Thyroid gland (tissue), 4 donors: ENCODE measurements at regions not wholly inside any gene's neighbourhood (a gene's known extent, or its start where the extent isn't known, plus 50 kb on each side); places are given as distances from the start of the nearest gene placed in this dataset.

Experiments used
- DNase-seq, 2 donors: peaks; one replicate each; pipeline ENCODE4 v3.0.0-alpha.2; 2019
- H3K27ac ChIP-seq, 3 donors: fragments of 200-600 bp; sonication (generic); 1 replicate in 2 of 3; 2 replicates in 1 of 3; pipeline ENCODE4 v1.5.1; 2016 to 2019; ENCODE audit warnings: mild to moderate bottlenecking in 1 of 3, moderate library complexity in 1 of 3
- H3K27me3 ChIP-seq: fragments of 200-600 bp; sonication (generic); one replicate; pipeline ENCODE4 v1.5.1; 2019
- H3K36me3 ChIP-seq, 2 donors: fragments of 200-600 bp; sonication (generic); one replicate each; pipeline ENCODE4 v1.5.1; 2016 to 2019
- H3K4me1 ChIP-seq, 2 donors: fragments of 200-600 bp; sonication (generic); one replicate each; pipeline ENCODE4 v1.5.1; 2017 to 2019
- H3K4me3 ChIP-seq, 3 donors: fragments of 200-600 bp; sonication (generic); replicated peaks in 1 of 3; 1 replicate in 2 of 3; 2 replicates in 1 of 3; pipeline ENCODE4 v1.5.1; 2016; ENCODE audit warnings: mild to moderate bottlenecking in 1 of 3
- H3K9me3 ChIP-seq: fragments of 200-600 bp; sonication (generic); one replicate; pipeline ENCODE4 v1.5.1; 2017
- CTCF ChIP-seq, 6 experiments: fragments of 200-600 bp in 3 of 6; fragments of 450-650 bp in 3 of 6; sonication (generic) in 3 of 6; IDR thresholded peaks; one replicate each; pipeline ENCODE4 v1.5.1; 2016 to 2019; ENCODE audit warnings: antibody characterized with exemption in 6 of 6, mild to moderate bottlenecking in 2 of 6, inconsistent platforms in 1 of 6, moderate library complexity in 1 of 6
- POLR2A ChIP-seq, 2 donors: fragments of 450-650 bp; IDR thresholded peaks; one replicate each; pipeline ENCODE4 v1.6.1; 2017; ENCODE audit warnings: antibody characterized with exemption in 2 of 2, mild to moderate bottlenecking in 2 of 2, moderate library complexity in 1 of 2
- WGBS, 2 donors: methylation state at CpG; one replicate each; pipeline ENCODE4 v1.1.5; 2017; 5-methylcytosine and 5-hydroxymethylcytosine counted together
- intact Hi-C: fragments of 100-400 bp; cut with DNase I; formaldehyde crosslinking; loops from one replicate; pipeline ENCODE4 v1.15.1; 2023

- Histone ChIP-seq H3K4me3 (no peak overlapping the region), H3K36me3 (no peaks in the 10 kb centered on the region), H3K27me3 (no peaks in the 10 kb centered on the region), H3K27ac (no peak overlapping the region), H3K9me3 (no peaks in the 10 kb centered on the region), H3K4me1 (no peaks in the 10 kb centered on the region)
- intact Hi-C loops, result no loop called here
- TF ChIP-seq CTCF (IDR thresholded peaks at IDR 0.05) (no peak), POLR2A (IDR thresholded peaks at IDR 0.05) (no peak)
- WGBS, 2 donors, result 90 to 96% methylated on average over 2 of the region's 2 CpGs
- DNase-seq, result no peak
Observed at GRCh38 chr2:56565143-56565542, 381.4 kb downstream of the CCDC85A start.

- no peak overlapping the region for H3K27ac ChIP-seq
- intact Hi-C loops, result no loop called here
- no peak for TF ChIP-seq CTCF (IDR thresholded peaks at IDR 0.05)
- no peak for TF ChIP-seq POLR2A (IDR thresholded peaks at IDR 0.05)
- H3K27me3 ChIP-seq, result no peaks in the 10 kb centered on the region
- no peaks in the 10 kb centered on the region for H3K36me3 ChIP-seq
- no peak for DNase-seq
- H3K4me1 ChIP-seq, result no peaks in the 10 kb centered on the region
- WGBS, 2 donors, result 76 to 84% methylated on average over 3 of the region's 3 CpGs
- no peaks in the 10 kb centered on the region for H3K9me3 ChIP-seq
- H3K4me3 ChIP-seq, result no peak overlapping the region
Observed at GRCh38 chr2:56571074-56571473, 387.3 kb downstream of the CCDC85A start.

- 58 to 80% methylated on average over 3 of the region's 3 CpGs for WGBS, 2 donors
- Histone ChIP-seq H3K36me3 (no peaks in the 10 kb centered on the region), H3K4me3 (no peak overlapping the region), H3K4me1 (no peaks in the 10 kb centered on the region), H3K27ac (no peak overlapping the region), H3K9me3 (no peaks in the 10 kb centered on the region), H3K27me3 (no peaks in the 10 kb centered on the region)
- TF ChIP-seq CTCF (IDR thresholded peaks at IDR 0.05), result no peak
- TF ChIP-seq POLR2A (IDR thresholded peaks at IDR 0.05), result no peak
- no peak for DNase-seq
- intact Hi-C loops, result no loop called here
Observed at GRCh38 chr2:56576001-56576400, 392.2 kb downstream of the CCDC85A start.

- Histone ChIP-seq H3K36me3 (no peaks in the 10 kb centered on the region), H3K4me3 (no peak overlapping the region), H3K4me1 (no peaks in the 10 kb centered on the region), H3K9me3 (no peaks in the 10 kb centered on the region), H3K27me3 (no peaks in the 10 kb centered on the region), H3K27ac (no peak overlapping the region)
- intact Hi-C loops, result no loop called here
- DNase-seq, result no peak
- TF ChIP-seq CTCF (IDR thresholded peaks at IDR 0.05), result no peak
- TF ChIP-seq POLR2A (IDR thresholded peaks at IDR 0.05), result no peak
Observed at GRCh38 chr2:56580242-56580641, 396.5 kb downstream of the CCDC85A start.

- Histone ChIP-seq H3K4me3 (no peak overlapping the region), H3K4me1 (no peaks in the 10 kb centered on the region), H3K36me3 (no peaks in the 10 kb centered on the region), H3K27me3 (no peaks in the 10 kb centered on the region), H3K9me3 (no peaks in the 10 kb centered on the region), H3K27ac (no peak overlapping the region)
- TF ChIP-seq CTCF (IDR thresholded peaks at IDR 0.05) (no peak), POLR2A (IDR thresholded peaks at IDR 0.05) (no peak)
- 82 to 90% methylated on average over 1 of the region's 1 CpG for WGBS, 2 donors
- intact Hi-C loops, result no loop called here
- no peak for DNase-seq
Observed at GRCh38 chr2:56582570-56582969, 398.8 kb downstream of the CCDC85A start.
